Cardiac muscle cell (in vitro differentiated cells and primary cell): ENCODE measurements at regions not wholly inside any gene's neighbourhood (a gene's known extent, or its start where the extent isn't known, plus 50 kb on each side); places are given as distances from the start of the nearest gene placed in this dataset.

Experiments
- DNase-seq, 2 donors: peaks; one replicate each; pipeline versions ENCODE4 v3.0.0 to v3.0.0-alpha.2; 2010 to 2017; ENCODE audit warnings: low read depth in 1 of 2, low spot score in 1 of 2
- H3K27ac ChIP-seq: fragments of 200-600 bp; sonication (generic); 2 replicates; pipeline ENCODE4 v1.5.1; 2016
- H3K27me3 ChIP-seq: fragments of 200-600 bp; sonication (generic); 2 replicates; pipeline ENCODE4 v1.6.0; 2016; ENCODE audit warnings: control low read depth
- H3K36me3 ChIP-seq: fragments of 200-600 bp; sonication (generic); 2 replicates; pipeline ENCODE4 v1.5.1; 2016; ENCODE audit warnings: control low read depth
- H3K4me1 ChIP-seq: fragments of 200-600 bp; sonication (generic); 2 replicates; pipeline ENCODE4 v1.8.1; 2017; ENCODE audit warnings: low read depth, mild to moderate bottlenecking, mixed run types
- H3K4me3 ChIP-seq: fragments of 200-600 bp; sonication (generic); 2 replicates; pipeline ENCODE4 v1.5.1; 2016; ENCODE audit warnings: mild to moderate bottlenecking
- H3K9me3 ChIP-seq: fragments of 200-600 bp; sonication (generic); 2 replicates; pipeline ENCODE4 v1.5.1; 2017; ENCODE audit warnings: low read depth, mild to moderate bottlenecking, control low read depth
- TF ChIP-seq, protein P1 (sequence below): IDR thresholded peaks from 2 replicates; pipeline ENCODE4 v1.5.1; 2012; ENCODE audit warnings: low read depth, mild to moderate bottlenecking, low read length

GRCh38 chr16:5977329-5977728, 879.7 kb upstream of the EEF2KMT start:
- Histone ChIP-seq H3K9me3 (no peaks in the 10 kb centered on the region), H3K36me3 (no peaks in the 10 kb centered on the region)
- no peak for DNase-seq

DNA sequence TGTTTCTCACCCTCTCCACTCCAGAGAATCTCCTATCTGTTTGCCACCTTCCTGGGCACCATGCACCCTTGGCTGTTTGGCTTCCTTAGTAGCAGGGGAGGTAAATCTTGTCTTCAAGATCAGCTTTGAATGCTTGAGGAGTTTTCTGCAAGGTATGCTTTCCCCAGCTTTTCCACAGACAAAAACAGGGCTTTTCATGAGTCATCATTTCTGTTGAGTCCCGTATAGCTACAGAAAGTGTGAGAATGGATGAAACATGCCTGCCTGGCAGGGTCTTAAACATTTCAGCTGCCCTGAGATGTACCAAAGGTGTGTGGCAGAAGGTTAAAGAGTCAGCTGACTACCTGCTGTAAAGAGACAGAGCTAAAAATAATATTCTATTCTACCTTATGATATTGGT, 875.2 kb upstream of the EEF2KMT start:
- DNase-seq = no peak
- H3K27me3 ChIP-seq = no peaks in the 10 kb centered on the region
- TF ChIP-seq, protein P1, sequence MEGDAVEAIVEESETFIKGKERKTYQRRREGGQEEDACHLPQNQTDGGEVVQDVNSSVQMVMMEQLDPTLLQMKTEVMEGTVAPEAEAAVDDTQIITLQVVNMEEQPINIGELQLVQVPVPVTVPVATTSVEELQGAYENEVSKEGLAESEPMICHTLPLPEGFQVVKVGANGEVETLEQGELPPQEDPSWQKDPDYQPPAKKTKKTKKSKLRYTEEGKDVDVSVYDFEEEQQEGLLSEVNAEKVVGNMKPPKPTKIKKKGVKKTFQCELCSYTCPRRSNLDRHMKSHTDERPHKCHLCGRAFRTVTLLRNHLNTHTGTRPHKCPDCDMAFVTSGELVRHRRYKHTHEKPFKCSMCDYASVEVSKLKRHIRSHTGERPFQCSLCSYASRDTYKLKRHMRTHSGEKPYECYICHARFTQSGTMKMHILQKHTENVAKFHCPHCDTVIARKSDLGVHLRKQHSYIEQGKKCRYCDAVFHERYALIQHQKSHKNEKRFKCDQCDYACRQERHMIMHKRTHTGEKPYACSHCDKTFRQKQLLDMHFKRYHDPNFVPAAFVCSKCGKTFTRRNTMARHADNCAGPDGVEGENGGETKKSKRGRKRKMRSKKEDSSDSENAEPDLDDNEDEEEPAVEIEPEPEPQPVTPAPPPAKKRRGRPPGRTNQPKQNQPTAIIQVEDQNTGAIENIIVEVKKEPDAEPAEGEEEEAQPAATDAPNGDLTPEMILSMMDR = no peak
- H3K9me3 ChIP-seq = no peaks in the 10 kb centered on the region
- H3K27ac ChIP-seq = no peak overlapping the region
- H3K4me1 ChIP-seq = no peaks in the 10 kb centered on the region
- H3K4me3 ChIP-seq = no peak overlapping the region
- H3K36me3 ChIP-seq = no peaks in the 10 kb centered on the region

More at GRCh38 chr16:5977329-5977728, 879.7 kb upstream of the EEF2KMT start:
- H3K27me3 ChIP-seq = no peaks in the 10 kb centered on the region
- no peaks in the 10 kb centered on the region for H3K4me1 ChIP-seq
- TF ChIP-seq, protein P1 = no peak
- H3K4me3 ChIP-seq = no peak overlapping the region
- H3K27ac ChIP-seq = no peak overlapping the region

DNA sequence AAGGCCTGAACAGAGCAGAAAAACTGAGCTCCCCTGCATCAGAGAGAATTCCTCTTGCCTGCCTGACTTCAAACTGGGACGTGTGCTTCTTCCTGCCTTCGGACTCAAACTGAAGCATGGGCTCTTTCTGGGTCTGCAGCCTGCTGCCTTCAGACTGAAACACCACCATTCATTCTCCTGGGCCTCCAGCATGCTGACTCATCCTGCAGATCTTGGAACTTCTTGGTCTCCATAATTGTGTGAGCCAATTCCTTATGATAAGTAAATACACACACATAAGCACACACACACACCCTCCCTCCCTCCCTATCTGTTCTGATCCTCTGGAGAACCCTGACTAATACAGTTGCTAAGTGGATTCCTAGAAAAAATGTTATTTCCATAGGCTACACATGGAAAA, 874.3 kb upstream of the EEF2KMT start:
- TF ChIP-seq, protein P1 = no peak
- Histone ChIP-seq H3K9me3 (no peaks in the 10 kb centered on the region), H3K4me1 (no peaks in the 10 kb centered on the region), H3K27me3 (no peaks in the 10 kb centered on the region), H3K27ac (no peak overlapping the region), H3K4me3 (no peak overlapping the region), H3K36me3 (no peaks in the 10 kb centered on the region)
- DNase-seq = no peak

DNA sequence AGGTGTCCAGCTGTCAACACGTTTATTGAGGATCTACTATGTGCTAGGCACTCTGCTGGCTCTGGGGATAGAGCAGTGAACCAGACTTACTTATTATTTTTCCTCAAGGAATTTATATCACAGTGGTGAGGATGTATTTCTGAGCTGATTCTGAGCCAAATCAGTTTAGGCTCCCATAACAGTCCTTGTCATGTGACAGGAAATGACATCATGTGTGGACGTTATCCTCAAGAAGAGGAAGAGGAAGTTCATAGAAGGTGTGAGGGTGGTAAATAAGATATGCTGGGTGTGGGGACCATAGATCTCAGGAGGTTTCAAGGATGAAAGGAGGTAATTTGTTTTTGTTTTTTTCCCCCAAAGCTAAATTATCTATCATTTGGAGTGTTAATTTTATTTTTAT, 873.5 kb upstream of the EEF2KMT start:
- no peaks in the 10 kb centered on the region for H3K4me1 ChIP-seq
- DNase-seq = no peak
- TF ChIP-seq, protein P1 = no peak
- no peak overlapping the region for H3K4me3 ChIP-seq
- no peaks in the 10 kb centered on the region for H3K27me3 ChIP-seq
- H3K27ac ChIP-seq = no peak overlapping the region
- H3K9me3 ChIP-seq = no peaks in the 10 kb centered on the region
- no peaks in the 10 kb centered on the region for H3K36me3 ChIP-seq

GRCh38 chr16:5966004-5966403, 868.4 kb upstream of the EEF2KMT start:
- H3K4me3 ChIP-seq = no peak overlapping the region
- TF ChIP-seq, protein P1 = no peak
- no peaks in the 10 kb centered on the region for H3K9me3 ChIP-seq
- no peaks in the 10 kb centered on the region for H3K4me1 ChIP-seq
- no peak overlapping the region for H3K27ac ChIP-seq
- H3K36me3 ChIP-seq = no peaks in the 10 kb centered on the region
- no peak for DNase-seq
- no peaks in the 10 kb centered on the region for H3K27me3 ChIP-seq

DNA sequence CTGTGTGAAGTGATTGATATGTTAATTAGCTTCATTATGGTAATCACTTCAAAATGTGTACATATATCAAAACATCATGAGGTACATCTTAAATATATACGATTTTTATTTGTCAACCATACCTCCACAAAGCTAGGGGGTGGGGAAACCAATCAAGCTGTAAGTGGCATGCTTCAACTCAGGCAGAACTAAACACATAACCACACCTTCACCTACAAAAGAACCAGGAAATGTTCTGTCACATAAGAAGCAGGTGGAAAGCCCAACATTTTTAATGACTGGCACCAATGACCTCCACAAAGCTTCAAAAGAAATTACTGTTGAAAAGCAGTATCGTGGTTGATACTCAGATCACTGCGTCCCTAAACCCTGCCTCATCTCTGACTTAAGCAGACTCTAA, 867.7 kb upstream of the EEF2KMT start:
- Histone ChIP-seq H3K27me3 (no peaks in the 10 kb centered on the region), H3K36me3 (no peaks in the 10 kb centered on the region), H3K4me3 (no peak overlapping the region), H3K9me3 (no peaks in the 10 kb centered on the region), H3K4me1 (no peaks in the 10 kb centered on the region), H3K27ac (no peak overlapping the region)
- TF ChIP-seq, protein P1 = no peak
- no peak for DNase-seq
